DMS114 treated with DMSO at 0.1 percent for 48 hours (cell line): ENCODE measurements at regions not wholly inside any gene's neighbourhood (a gene's known extent, or its start where the extent isn't known, plus 50 kb on each side); places are given as distances from the start of the nearest gene placed in this dataset.
"Not testable (repeated sequence)": the region's sequence is repeated elsewhere in the genome, so short reads cannot be mapped to it uniquely, and the experiment has no call there.

Experiments
- DNase-seq: peaks from one replicate; lab custom pipeline; 2025; ENCODE audit not compliant: unreplicated experiment; lab: John Stamatoyannopoulos, UW

DNA sequence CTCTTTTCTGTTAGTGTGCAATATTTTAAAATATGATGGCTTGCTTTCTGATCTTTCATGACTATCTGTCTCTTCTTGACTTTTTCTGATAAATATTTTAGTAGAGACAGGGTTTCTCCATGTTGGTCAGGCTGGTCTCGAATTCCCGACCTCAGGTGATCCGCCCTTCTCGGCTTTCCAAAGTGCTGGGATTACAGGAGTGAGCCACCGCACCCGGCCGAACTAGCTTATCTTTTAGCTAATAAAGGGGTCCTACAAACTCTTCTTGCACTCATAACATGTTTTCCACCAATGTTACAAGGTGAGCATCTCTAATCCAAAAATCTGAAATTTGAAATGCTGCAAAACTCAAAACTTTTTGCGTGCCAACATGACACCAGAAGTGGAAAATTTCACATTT is 535.2 kb upstream of the PCDH20 start:
- DNase-seq = no peak

DNA sequence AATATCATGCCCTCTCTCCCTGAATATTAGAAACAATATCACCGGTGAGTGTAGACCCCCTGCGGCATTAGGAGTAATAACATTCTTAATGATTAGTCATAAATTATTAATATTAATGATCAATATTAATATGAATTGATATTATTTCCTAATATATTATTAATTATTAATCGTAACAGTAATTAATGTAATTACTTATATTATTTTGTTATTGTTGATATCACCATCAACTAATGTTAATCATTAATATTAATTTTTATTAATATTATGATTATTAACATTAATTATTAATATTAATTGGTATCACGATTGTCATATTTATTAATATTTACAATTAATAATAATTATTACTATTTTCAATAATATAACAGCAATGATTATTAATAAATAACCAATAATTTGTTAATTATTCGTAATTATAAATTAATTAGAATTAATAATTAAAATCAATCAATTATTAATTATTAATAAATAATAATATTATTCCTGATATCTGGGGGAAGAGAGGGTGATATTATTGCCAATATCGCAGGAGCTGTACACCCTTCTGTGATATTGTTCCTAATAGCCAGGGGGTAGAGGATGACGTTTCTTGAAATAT is 528.8 kb upstream of the PCDH20 start:
- no peak for DNase-seq

- no peak for DNase-seq
These were observed 520.1 kb upstream of the PCDH20 start for GRCh38 chr13:61935710-61936109.

DNA sequence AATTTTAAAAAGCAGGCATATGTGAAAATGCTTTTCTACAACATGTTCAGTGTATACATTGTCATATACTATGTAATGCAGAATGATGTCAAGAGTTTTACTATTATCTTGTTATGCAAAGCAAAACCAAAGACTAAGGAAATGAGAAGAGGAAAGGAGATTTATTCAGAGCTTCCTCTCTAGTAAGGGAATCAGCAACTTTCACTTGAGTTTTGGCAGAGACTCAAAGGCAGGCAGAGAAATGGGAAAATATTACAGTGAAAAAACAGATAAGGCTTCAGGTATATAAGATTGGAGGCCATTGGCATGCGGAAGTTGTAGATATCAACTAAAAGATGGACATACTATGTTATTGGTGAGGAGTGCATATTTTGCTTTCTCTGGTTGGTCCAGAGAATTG is 512.0 kb upstream of the PCDH20 start:
- no peak for DNase-seq

- no peak for DNase-seq
These were observed 503.2 kb upstream of the PCDH20 start for GRCh38 chr13:61918841-61919240.

GRCh38 chr13:61916483-61916882 is 500.8 kb upstream of the PCDH20 start:
- DNase-seq = no peak

GRCh38 chr13:61913183-61913582 is 497.5 kb upstream of the PCDH20 start:
- DNase-seq = no peak

- DNase-seq = no peak
These were observed 493.4 kb upstream of the PCDH20 start for GRCh38 chr13:61908906-61909615.

GRCh38 chr13:61905054-61905453 is 489.4 kb upstream of the PCDH20 start:
- DNase-seq = no peak

- DNase-seq = no peak
These were observed 486.4 kb upstream of the PCDH20 start for GRCh38 chr13:61901946-61902541.

DNA sequence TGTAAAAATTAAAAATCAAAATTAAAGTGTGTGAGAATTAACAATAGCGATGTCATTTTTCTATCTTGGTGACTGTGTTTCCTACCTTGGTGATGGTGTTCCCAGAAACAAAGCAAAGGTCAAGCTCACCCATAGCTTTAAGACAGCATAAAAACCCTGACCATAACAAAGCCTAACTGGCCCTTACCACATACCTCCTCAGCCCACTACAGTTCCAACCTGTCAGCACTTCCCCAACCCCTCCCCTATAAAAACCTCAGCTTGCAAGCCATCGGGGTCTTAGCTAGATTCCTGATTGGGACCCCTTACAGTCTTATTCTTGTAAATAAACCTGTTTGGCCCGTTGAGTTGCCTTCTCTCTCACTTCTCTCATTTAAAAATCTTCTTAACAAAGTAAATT is 484.4 kb upstream of the PCDH20 start:
- DNase-seq = no peak

GRCh38 chr13:61898207-61898606 is 482.6 kb upstream of the PCDH20 start:
- no peak for DNase-seq

- no peak for DNase-seq
These were observed 475.8 kb upstream of the PCDH20 start for GRCh38 chr13:61891401-61891800.

DNA sequence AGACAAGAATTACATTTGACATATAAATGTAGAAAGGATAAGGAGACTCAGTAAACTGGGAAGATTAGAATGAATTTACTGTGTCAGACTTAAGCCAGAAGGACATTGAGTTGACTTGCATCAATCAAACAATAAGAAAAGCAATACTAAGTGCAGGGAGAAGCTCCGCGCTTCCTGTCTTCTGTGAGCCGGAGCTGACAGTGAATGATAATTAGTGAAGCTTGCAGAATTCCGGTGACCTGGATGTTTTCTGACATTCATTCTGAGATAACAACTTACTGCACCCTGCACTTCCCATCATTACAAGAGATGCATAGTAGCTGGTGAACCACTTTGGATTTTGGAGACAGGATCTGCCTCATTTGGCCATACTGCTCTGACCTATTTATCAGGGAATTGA is 469.2 kb upstream of the PCDH20 start:
- no peak for DNase-seq

DNA sequence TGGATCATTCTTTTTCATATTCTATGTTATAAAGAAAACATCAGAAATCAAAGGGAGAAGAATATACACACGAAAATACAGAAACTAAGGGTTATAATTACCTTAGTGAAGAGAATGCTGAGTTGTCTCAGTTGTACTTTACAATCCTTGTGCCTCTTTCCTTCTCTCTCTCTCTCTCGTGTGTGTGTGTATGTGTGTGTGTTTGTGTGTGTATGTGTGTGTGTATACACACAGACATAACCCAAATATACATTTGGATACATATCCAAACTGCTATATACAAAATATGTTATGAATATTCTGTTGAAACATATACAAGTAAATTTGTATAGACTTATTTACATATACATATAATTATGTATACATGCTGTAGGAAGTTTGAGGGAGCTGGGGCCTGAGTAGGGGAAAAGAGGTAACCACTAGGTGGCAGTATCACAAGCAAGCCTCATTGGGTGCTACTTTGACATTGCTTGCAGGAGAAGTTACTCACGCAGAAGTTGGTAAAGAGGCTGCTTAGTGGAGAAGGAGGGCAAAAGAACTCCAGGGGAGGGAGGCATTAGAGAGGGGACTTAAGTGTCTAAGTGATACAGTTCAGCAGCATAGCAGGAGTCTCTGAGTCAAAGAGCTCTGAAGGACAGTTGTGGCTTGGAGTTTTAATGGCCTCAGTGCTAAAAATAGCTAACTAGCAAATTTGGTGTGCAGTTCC is 465.1 kb upstream of the PCDH20 start:
- no peak for DNase-seq

DNA sequence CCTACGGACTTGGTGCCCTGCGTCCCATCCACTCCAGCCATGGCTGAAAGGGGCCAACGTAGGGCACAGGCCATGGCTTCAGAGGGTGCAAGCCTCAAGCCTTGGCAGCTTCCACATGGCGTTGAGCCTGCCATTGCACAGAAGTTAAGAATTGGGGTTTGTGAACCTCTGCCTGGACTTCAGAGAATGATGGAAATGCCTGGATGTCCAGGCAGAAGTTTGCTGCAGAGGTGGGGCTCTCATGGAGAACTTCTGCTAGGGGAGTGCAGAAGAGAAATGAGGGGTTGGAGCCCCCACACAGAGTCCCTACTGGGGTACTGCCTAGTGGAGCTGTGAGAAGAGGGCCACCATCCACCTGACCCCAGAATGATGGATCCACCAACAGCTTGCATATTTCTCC is 462.9 kb upstream of the PCDH20 start:
- DNase-seq = not testable (repeated sequence)

- DNase-seq = no peak
These were observed 459.4 kb upstream of the PCDH20 start for GRCh38 chr13:61874970-61875579.

DNA sequence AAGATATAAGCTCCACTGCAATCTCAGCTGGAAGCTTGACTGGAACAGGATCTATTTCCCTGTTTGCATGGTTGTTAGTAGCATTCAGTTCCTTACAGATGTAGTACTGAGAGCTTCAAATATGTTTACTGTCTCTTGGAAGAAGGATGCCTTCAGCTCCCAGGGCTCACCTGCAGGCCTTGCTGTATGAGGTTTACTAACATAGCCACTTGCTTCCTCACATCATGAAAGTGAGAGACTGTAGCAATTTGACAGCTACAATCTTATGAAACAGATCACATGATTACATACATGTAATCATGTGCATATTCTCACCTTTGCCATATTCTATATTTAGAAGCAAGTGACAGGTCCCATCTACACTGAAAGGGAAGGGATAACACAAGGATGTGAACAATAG is 458.1 kb upstream of the PCDH20 start:
- DNase-seq = no peak

- DNase-seq = no peak
These were observed 441.5 kb upstream of the PCDH20 start for GRCh38 chr13:61857198-61857597.

DNA sequence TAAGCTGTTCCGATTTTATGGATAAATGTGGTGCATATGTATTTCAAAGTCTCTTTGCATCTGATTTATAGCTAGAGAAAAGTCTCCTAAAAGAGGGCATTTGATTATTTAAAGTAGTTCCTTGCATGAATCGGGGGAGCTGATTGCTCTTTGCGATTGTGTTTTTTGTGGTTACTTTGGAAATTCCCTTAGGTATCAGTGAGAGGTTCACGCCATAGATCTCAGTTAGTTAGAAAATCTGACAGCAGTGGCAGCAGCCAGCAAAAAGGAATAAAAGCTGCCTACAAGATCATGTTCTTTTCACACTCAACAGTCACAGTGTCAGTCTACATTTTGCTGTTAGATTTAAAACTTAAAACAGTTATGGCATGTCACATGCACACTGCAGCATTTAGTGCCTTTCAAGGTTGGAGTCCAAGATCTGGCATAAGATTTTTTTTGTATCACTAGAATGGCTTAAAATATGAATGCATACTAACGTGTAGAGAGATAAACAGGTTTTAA is 436.5 kb upstream of the PCDH20 start:
- no peak for DNase-seq

DNA sequence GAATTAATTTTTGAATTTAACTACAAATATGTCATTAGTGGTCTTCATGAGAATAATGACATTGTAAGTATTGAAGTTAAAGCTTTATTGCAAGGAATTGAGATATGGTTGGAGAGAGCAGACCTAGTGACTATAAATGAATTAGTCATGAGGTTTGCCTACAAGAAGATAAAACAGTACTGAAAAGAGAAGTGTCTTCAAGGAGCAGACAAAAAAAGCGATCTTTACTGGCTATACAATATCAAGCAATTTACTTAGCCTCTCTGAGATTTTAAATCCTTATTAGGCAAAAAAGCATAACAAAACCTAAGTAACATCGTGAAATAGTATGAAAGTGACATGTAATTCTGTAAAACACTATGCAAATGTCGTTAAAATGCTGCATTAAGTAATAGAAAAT is 435.1 kb upstream of the PCDH20 start:
- DNase-seq = no peak
